Heart right ventricle (tissue), 16 donors: ENCODE measurements at regions not wholly inside any gene's neighbourhood (a gene's known extent, or its start where the extent isn't known, plus 50 kb on each side); places are given as distances from the start of the nearest gene placed in this dataset.

ENCODE experiments used
- ATAC-seq, 8 donors: fragments of 200-7000 bp; cut with Tn5 transposase; one replicate each; pipeline ENCODE4 v1.9.1; 2020; ENCODE audit warnings: mild to moderate bottlenecking in 8 of 8, moderate library complexity in 8 of 8, moderate number of reproducible peaks in 1 of 8
- DNase-seq, 2 donors: peaks; one replicate each; pipeline ENCODE4 v3.0.0-alpha.2; 2020
- H3K27ac ChIP-seq, 10 donors: fragments of 200-600 bp; sonication (generic) in 2 of 10; one replicate each; pipeline versions ENCODE4 v1.5.0 to v1.8.0; 2020 to 2022; ENCODE audit warnings: mild to moderate bottlenecking in 3 of 10
- H3K27me3 ChIP-seq, 7 donors: fragments of 200-600 bp; one replicate each; pipeline ENCODE4 v1.8.0; 2021 to 2022; ENCODE audit warnings: mild to moderate bottlenecking in 2 of 7
- H3K36me3 ChIP-seq, 9 donors: fragments of 200-600 bp; sonication (generic) in 1 of 9; one replicate each; pipeline versions ENCODE4 v1.5.0 to v1.8.0; 2020 to 2022; ENCODE audit warnings: mild to moderate bottlenecking in 2 of 9
- H3K4me1 ChIP-seq, 9 donors: fragments of 200-600 bp; sonication (generic) in 1 of 9; one replicate each; pipeline versions ENCODE4 v1.5.0 to v1.8.0; 2020 to 2022; ENCODE audit warnings: mild to moderate bottlenecking in 4 of 9
- H3K4me3 ChIP-seq, 10 donors: fragments of 200-600 bp; sonication (generic) in 2 of 10; one replicate each; pipeline versions ENCODE4 v1.5.0 to v1.8.0; 2020 to 2022; ENCODE audit warnings: mild to moderate bottlenecking in 7 of 10, moderate library complexity in 2 of 10
- H3K9me3 ChIP-seq, 11 donors: fragments of 200-600 bp in 10 of 11; sonication (generic) in 2 of 11; one replicate each; pipeline versions ENCODE4 v1.5.0 to v1.8.0; 2013 to 2022; ENCODE audit warnings: mild to moderate bottlenecking in 2 of 11, control low read depth in 1 of 11, moderate library complexity in 1 of 11
- CTCF ChIP-seq, 9 donors: fragments of 200-600 bp; sonication (generic) in 2 of 9; IDR thresholded peaks; one replicate each; pipeline versions ENCODE4 v1.5.0 to v1.8.0; 2021 to 2022; ENCODE audit warnings: antibody characterized with exemption in 9 of 9, mild to moderate bottlenecking in 5 of 9, moderate library complexity in 1 of 9
- WGBS, 2 donors: extraction: QIAGEN DNeasy Blood & Tissue Kit; methylation state at CpG; one replicate each; pipeline ENCODE4 v1.1.7; 2013; ENCODE audit warnings: inconsistent platforms in 1 of 2; 5-methylcytosine and 5-hydroxymethylcytosine counted together
- intact Hi-C, 10 donors: fragments of 100-400 bp; cut with DNase I; formaldehyde crosslinking; loops; one replicate each; pipeline versions ENCODE4 v1.11.1 to v1.14.2; 2022
- donor health status: Arrhythmogenic right ventricular cardiomyopathy.
- donor health status: ischemic (EF 13 %, LVEDD 7.1; RV severe dilation, severe dysfunction).
- donor health status: healthy with polysubstance abuse.
- donor health status: DM: no; HTN: yes; CAD: no.
- donor health status: DM: no; HTN: no; CAD: no.
- donor health status: ischemic (EF 25% LVEDD 6.9; RV normal size, moderate dysfunction).
- donor health status: ischemic (EF 25% LVEDD 5.7; RV mildly dilated, moderate dysfunction).
- donor health status: healthy.
- donor health status: DM: yes; HTN: yes; CAD: no.
- donor health status: Ischemic cardiomyopathy.
- donor health status: ischemic (EF 35%, LVEDD 5.7; RV mildly dilated, moderate dysfunction).
- donor health status: nonischemic (EF 11% LVEDD 7.7; RV severe dilation, severe dysfunction).
- donor health status: DM: yes; HTN: yes; CAD: no.
- donor health status: PGD.
- donor health status: ischemic (EF 29% LVEDD 5.4; RV normal size, mild dysfunction).
- donor health status: nonischemic (EF 23%, LVEDD 6.1; RV moderate dilation, normal function).

- 67 to 70% methylated on average over 4 of the region's 4 CpGs for WGBS, 2 donors
- no peak for TF ChIP-seq CTCF (IDR thresholded peaks at IDR 0.05)
Observed at GRCh38 chr5:166883016-166883415, 1408.4 kb upstream of the WWC1 start.

GRCh38 chr5:166898166-166898565 lies 1393.3 kb upstream of the WWC1 start:
- H3K36me3 ChIP-seq = no peaks in the 10 kb centered on the region
- H3K4me1 ChIP-seq = no peaks in the 10 kb centered on the region
- TF ChIP-seq CTCF (IDR thresholded peaks at IDR 0.05) = no peak
- DNase-seq (no peak), ATAC-seq (no peak)
- peaks cover 0 to 5% (median 0%) of the 10 kb centered on the region in 7 donors for H3K27me3 ChIP-seq
- H3K27ac ChIP-seq = no peak overlapping the region
- intact Hi-C loops = no loop called here
- no peaks in the 10 kb centered on the region for H3K9me3 ChIP-seq
- WGBS, 2 donors = 49 to 55% methylated on average over 6 of the region's 6 CpGs
- no peak overlapping the region for H3K4me3 ChIP-seq

More at GRCh38 chr5:166883016-166883415, 1408.4 kb upstream of the WWC1 start:
- H3K4me3 ChIP-seq = no peak overlapping the region
- H3K27me3 ChIP-seq = no peaks in the 10 kb centered on the region
- no peak for DNase-seq
- H3K27ac ChIP-seq = no peak overlapping the region
- ATAC-seq = no peak
- H3K4me1 ChIP-seq = no peaks in the 10 kb centered on the region
- intact Hi-C loops = no loop called here
- peaks cover 0 to 2% (median 0%) of the 10 kb centered on the region in 11 donors for H3K9me3 ChIP-seq
- no peaks in the 10 kb centered on the region for H3K36me3 ChIP-seq

- no peaks in the 10 kb centered on the region for H3K9me3 ChIP-seq
- peaks cover 0 to 5% (median 0%) of the 10 kb centered on the region in 7 donors for H3K27me3 ChIP-seq
- no peak for DNase-seq
- H3K36me3 ChIP-seq = no peaks in the 10 kb centered on the region
- WGBS, 2 donors = 92 to 94% methylated on average over 5 of the region's 5 CpGs
- intact Hi-C loops = no loop called here
- no peak for TF ChIP-seq CTCF (IDR thresholded peaks at IDR 0.05)
- no peak overlapping the region for H3K4me3 ChIP-seq
- no peak overlapping the region for H3K27ac ChIP-seq
- no peak for ATAC-seq
- no peaks in the 10 kb centered on the region for H3K4me1 ChIP-seq
Observed at GRCh38 chr5:166899343-166899742, 1392.1 kb upstream of the WWC1 start.

GRCh38 chr5:166904571-166904970 lies 1386.9 kb upstream of the WWC1 start:
- Histone ChIP-seq H3K36me3 (no peaks in the 10 kb centered on the region), H3K27me3 (peaks cover 0 to 5% (median 0%) of the 10 kb centered on the region in 7 donors), H3K9me3 (no peaks in the 10 kb centered on the region), H3K4me1 (no peaks in the 10 kb centered on the region), H3K27ac (no peak overlapping the region), H3K4me3 (no peak overlapping the region)
- no peak for DNase-seq
- TF ChIP-seq CTCF (IDR thresholded peaks at IDR 0.05) = no peak
- ATAC-seq = no peak
- WGBS, 2 donors = 80 to 85% methylated on average over 7 of the region's 7 CpGs
- intact Hi-C loops = no loop called here
